ENCODE measurements at regions not wholly inside any gene's neighbourhood (a gene's known extent, or its start where the extent isn't known, plus 50 kb on each side); places are given as distances from the start of the nearest gene placed in this dataset.

DNA sequence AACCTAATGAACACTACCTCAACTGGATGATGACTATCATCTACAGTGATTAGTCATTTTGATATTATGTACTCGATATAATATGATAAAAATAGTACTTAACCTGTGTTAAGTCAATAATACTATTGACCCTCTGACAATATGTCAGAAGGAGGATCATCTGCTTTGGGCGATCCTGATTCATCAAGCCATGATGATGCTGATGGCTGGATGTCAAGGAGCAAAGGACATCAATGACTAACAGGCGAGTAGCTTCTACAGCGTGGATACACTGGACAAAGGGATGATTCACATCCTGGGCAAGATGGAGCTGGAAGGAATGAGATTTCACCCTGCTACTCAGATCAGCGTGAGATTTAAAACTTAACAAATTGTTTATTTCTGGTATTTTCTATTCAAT, 94.4 kb upstream of the SKAP2 start:
- DNase-seq (ENCODE audit: low spot score) = no peak
- in situ Hi-C loops (cut with MboI; ENCODE audit: low pct_unique_long_range_greater_than_20kb, low sequenced_read_pairs, unreplicated experiment) = no loop called here
- TF ChIP-seq, protein P1, sequence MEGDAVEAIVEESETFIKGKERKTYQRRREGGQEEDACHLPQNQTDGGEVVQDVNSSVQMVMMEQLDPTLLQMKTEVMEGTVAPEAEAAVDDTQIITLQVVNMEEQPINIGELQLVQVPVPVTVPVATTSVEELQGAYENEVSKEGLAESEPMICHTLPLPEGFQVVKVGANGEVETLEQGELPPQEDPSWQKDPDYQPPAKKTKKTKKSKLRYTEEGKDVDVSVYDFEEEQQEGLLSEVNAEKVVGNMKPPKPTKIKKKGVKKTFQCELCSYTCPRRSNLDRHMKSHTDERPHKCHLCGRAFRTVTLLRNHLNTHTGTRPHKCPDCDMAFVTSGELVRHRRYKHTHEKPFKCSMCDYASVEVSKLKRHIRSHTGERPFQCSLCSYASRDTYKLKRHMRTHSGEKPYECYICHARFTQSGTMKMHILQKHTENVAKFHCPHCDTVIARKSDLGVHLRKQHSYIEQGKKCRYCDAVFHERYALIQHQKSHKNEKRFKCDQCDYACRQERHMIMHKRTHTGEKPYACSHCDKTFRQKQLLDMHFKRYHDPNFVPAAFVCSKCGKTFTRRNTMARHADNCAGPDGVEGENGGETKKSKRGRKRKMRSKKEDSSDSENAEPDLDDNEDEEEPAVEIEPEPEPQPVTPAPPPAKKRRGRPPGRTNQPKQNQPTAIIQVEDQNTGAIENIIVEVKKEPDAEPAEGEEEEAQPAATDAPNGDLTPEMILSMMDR (IDR thresholded peaks at IDR 0.05; ENCODE audit: extremely low read depth, insufficient read depth, missing control alignments) = no peak

DNA sequence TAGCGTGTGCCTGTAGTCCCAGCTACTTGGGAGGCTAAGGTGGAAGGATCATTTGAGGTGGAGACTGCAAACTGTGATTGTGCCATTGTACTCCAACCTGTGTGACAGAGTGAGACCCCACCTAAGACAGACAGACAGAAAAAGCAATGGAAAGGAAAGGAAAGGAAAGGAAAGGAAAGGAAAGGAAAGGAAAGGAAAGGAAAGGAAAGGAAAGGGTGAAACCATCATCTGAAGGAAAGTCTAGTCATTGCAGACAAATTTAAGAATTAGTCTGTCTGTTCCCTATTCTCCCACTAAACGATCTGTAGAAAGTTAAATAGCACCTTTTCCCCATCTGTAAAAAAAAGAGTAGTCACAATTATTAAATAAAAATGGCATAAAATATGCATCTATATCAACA, 91.1 kb upstream of the SKAP2 start:
- in situ Hi-C loops (cut with MboI; ENCODE audit: low pct_unique_long_range_greater_than_20kb, low sequenced_read_pairs, unreplicated experiment) = no loop called here
- no peak for DNase-seq (ENCODE audit: low spot score)
- TF ChIP-seq, protein P1 (IDR thresholded peaks at IDR 0.05; ENCODE audit: extremely low read depth, insufficient read depth, missing control alignments) = no peak

GRCh38 chr7:26954951-26955350, 90.6 kb upstream of the SKAP2 start:
- in situ Hi-C loops (cut with MboI; ENCODE audit: low pct_unique_long_range_greater_than_20kb, low sequenced_read_pairs, unreplicated experiment) = no loop called here
- TF ChIP-seq, protein P1 (IDR thresholded peaks at IDR 0.05; ENCODE audit: extremely low read depth, insufficient read depth, missing control alignments) = no peak
- DNase-seq (ENCODE audit: low spot score) = no peak

DNA sequence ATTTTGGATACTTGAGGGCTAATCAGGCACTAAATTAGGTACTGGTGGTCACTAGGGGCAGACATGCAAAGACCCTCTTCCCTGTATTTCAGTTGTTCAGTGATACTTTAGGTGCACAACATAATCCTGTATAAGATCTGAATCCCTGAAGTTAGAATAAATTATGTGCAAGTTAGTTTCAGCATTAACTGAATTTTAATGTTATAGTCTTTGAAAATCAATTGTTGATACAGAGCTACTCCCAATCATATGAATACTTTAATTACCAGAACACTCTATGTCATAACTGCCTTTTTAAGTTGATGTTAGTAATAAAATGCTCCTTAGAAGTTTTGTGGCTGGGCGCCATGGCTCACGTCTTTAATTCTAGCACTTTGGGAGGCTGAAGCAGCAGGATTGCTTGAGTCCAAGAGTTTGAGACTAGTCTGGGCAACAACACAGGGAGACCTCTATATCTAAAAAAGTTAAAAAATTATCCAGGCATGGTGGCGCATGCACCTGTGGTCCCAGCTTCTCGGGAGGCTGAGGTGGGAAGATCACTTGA, 87.1 kb upstream of the SKAP2 start:
- in situ Hi-C loops (cut with MboI; ENCODE audit: low pct_unique_long_range_greater_than_20kb, low sequenced_read_pairs, unreplicated experiment) = no loop called here
- DNase-seq (ENCODE audit: low spot score) = no peak
- TF ChIP-seq, protein P1 (IDR thresholded peaks at IDR 0.05; ENCODE audit: extremely low read depth, insufficient read depth, missing control alignments) = no peak

- TF ChIP-seq, protein P1 (IDR thresholded peaks at IDR 0.05; ENCODE audit: extremely low read depth, insufficient read depth, missing control alignments) = no peak
Measured at GRCh38 chr7:26950889-26951288, 86.5 kb upstream of the SKAP2 start.

GRCh38 chr7:26949319-26949718, 84.9 kb upstream of the SKAP2 start:
- TF ChIP-seq, protein P1 (IDR thresholded peaks at IDR 0.05; ENCODE audit: extremely low read depth, insufficient read depth, missing control alignments) = no peak
- in situ Hi-C loops (cut with MboI; ENCODE audit: low pct_unique_long_range_greater_than_20kb, low sequenced_read_pairs, unreplicated experiment) = no loop called here
- DNase-seq (ENCODE audit: low spot score) = no peak

More at GRCh38 chr7:26950889-26951288, 86.5 kb upstream of the SKAP2 start:
- in situ Hi-C loops (cut with MboI; ENCODE audit: low pct_unique_long_range_greater_than_20kb, low sequenced_read_pairs, unreplicated experiment) = no loop called here
- DNase-seq (ENCODE audit: low spot score) = no peak
